DMS114 treated with DMSO at 0.1 percent for 48 hours (cell line): ENCODE measurements at regions not wholly inside any gene's neighbourhood (a gene's known extent, or its start where the extent isn't known, plus 50 kb on each side); places are given as distances from the start of the nearest gene placed in this dataset.
"Not testable (repeated sequence)": the region's sequence is repeated elsewhere in the genome, so short reads cannot be mapped to it uniquely, and the experiment has no call there.

ENCODE experiments used
- DNase-seq: peaks from one replicate; lab custom pipeline; 2025; ENCODE audit not compliant: unreplicated experiment; lab: John Stamatoyannopoulos, UW

- DNase-seq = no peak
Measured at GRCh38 chr7:46945328-46945727, 636.6 kb downstream of the TNS3 start.

GRCh38 chr7:46943996-46944395, 637.9 kb downstream of the TNS3 start:
- no peak for DNase-seq

- DNase-seq = no peak
Measured at GRCh38 chr7:46942574-46942973, 639.3 kb downstream of the TNS3 start.

DNA sequence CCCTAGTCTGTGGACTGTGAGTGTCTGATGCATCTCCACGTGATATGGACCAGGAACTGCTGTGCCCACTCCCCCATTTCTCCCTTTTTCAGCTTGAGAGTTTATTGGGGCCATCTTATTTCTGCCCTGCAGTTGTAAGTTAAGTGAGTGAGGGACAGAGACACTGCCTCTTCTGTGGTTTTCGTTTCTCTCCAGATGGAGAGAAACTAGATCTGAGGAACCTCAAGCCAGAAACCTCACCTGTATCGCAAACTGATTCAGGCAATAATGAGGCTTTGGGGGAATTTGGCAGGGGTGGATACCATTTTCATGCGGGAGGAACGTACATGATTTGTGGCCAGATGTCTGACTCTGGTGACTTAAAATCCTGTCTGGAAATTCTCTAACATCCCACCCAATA, 641.7 kb downstream of the TNS3 start:
- DNase-seq = no peak

- no peak for DNase-seq
Measured at GRCh38 chr7:46939558-46939957, 642.4 kb downstream of the TNS3 start.

GRCh38 chr7:46939089-46939488, 642.8 kb downstream of the TNS3 start:
- no peak for DNase-seq

GRCh38 chr7:46937826-46938225, 644.1 kb downstream of the TNS3 start:
- no peak for DNase-seq

DNA sequence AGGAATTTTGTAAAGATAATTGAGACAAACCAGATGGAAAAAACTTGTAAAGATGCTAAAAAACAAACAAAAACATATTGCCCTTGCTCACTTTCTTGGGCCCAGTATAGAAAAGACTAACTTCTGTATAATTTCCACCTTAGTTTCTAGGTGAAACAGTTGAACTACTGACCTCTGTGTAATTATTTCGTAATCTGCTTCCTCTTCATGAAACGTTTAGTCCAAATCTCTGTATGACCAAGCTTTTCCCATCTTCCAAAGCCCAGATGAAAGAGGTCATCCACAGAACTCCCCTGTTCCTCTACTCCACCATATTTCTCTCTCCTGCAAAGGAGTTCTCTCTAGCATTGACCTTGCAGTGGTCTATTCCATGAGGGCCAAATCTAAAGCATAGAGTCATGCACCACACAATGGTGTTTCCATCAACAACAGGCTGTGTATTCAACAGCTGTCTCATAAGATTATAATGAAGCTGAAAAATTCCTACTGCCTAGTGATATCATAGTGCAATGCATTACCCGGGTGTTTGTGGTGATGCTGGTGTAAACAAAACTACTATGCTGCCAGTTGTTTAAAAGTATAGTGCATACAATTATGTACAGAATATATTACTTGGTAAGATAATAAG, 647.6 kb downstream of the TNS3 start:
- no peak for DNase-seq

DNA sequence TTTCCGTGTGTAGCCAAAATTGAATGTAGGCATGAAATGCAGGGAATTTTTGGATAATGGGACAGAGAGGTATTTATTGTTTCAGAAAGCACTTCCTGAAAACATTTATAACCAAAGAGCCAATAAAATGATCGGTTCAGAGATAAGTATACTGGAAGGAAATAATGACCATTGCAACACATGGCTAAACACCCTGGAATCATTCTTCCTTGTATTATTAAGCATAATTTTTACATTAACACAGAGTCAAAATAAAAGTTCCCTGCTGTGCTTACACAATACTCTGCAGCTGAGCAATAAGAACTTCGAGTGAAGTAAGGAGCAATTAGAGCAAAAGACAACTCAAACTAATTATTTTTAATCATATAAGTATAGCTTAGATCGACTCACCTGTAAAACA, 648.3 kb downstream of the TNS3 start:
- DNase-seq = no peak

GRCh38 chr7:46932676-46933424, 649.1 kb downstream of the TNS3 start:
- DNase-seq = no peak

DNA sequence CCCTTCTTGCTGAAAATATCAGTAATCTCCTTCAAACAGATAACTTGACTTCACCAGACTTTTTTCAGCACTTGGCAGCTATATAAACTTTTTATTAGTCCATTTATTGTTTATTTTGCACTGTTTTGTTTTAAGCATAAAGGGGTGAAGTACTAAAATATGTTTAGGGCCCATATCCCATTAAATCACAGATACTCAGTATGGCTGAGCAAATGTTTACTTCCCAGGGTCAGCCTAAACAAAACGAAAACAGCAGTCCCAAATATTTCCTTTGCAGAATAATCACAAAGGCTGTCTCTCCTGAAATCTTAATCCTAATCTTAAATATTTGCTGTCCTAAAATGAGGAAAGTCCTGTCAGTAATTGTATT, 649.6 kb downstream of the TNS3 start:
- no peak for DNase-seq

DNA sequence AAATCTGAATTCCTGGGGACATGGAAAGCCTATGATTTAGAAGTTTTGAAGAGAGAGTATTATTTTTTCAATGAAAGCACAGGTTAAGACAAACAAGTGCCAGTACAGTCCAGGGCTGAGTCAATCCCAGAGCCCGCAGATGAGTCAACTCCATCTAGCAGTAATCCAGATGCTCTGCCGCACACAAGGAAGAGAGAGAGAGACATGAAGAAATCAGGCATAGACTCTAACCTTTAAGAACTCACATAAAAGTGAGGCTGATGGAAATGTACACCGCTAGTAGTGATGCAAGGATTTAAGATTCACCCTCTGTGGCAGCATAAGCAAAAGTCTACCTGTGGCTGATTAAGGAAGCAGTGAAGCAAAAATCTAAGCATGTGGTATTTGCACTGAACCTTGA, 651.5 kb downstream of the TNS3 start:
- no peak for DNase-seq

DNA sequence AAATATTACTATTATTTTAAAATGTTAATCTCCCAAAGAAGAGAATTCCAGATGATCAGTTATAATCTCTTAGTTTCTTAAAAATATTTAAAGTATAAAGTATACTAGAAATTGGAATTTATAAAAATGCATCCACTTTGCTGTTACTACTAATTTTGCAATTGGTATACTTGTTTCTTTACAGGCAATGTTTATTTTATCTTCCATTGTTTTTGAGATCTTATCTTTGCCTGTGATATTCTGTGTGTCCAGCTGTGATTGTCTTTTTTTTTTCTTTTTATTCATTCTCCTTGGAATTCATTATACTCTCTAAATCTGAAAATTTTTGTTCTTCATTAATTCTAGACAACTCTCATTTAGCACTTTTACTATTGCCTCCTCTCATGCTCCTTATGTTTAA, 652.6 kb downstream of the TNS3 start:
- DNase-seq = no peak

DNA sequence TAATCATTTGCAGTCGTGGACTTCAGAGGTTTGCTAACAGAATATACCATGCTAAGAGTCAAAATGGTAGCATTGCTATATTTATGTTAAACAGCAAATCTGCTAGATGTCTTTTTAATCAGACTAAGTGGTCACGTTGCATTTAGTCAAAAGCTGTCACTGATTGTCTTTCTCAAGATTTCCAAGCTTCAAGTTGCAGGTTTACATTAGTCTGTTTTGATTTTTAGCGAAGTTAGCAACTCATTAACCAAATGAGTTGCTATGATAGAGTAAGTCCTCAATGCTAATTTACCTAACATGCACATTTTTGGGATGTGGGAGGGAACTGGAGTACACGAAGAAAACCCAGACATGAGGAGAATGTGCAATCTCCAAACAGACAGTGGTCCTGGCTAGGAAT, 653.2 kb downstream of the TNS3 start:
- DNase-seq = no peak

DNA sequence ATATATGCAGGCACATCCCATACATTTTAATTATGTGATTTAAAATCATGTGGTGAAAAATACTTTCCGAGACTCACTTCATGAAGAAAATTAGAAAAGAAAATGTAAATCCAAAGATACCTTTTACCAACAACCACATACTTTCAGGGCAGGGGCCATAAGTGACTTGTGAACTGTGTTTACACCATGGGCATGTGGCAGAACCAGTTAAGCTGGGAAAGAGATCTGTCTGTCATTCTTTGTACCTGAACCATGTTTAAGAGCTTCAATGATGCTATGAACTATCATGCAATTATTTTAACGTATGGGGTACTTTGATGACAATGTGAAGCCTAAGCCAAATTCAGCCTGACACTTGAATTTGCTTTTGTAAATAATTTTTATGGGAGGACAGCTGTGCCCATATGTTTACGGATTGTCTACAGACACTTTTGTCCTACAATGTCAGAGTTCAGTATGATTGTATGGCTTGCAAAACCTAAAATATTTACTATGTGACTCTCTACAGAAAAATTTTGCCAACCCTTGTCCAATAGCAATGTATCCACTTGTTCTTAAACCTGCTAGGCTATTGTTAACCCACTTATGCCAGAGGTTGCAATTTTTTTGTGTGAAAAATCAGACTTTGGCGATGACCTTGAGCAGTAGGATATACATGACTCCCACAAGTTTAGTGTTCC, 654.6 kb downstream of the TNS3 start:
- DNase-seq = no peak

GRCh38 chr7:46916581-46916980, 665.3 kb downstream of the TNS3 start:
- no peak for DNase-seq

DNA sequence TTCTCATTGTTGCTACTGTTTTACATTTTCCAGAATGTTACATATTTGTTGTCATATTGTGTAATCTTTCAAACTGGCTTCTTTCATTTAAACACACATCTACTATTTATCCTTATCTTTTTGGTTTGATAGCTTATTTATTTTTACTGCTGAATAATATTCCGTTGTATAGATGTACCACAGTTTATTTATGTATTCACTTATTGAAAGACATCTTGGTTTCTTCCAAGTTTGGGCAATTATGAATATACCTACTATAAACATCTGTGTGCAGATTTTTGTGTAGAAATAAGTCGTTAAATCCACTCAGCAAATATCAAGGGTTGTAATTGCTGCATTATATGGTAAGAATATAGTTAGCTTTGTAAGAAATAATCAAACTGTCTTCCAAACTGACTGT, 669.2 kb downstream of the TNS3 start:
- no peak for DNase-seq

GRCh38 chr7:46909601-46910051, 672.3 kb downstream of the TNS3 start:
- no peak for DNase-seq

- no peak for DNase-seq
Measured at GRCh38 chr7:46908770-46909169, 673.1 kb downstream of the TNS3 start.

DNA sequence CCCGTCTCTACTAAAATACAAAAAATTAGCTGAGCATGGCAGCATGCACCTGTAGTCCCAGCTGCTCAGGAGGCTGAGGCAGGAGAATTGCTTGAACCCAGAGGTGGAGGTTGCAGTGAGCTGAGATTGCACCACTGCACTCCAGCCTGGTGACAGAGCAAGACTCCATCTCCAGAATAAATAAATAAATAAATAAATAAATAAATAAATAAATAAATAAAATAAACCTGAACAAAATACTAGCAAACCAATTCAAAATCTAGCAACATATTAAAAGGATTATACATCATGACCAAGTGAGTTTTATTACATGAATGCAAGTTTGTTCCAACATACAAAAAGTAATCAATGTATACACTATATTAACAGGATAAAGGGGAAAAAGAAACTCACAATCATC, 677.4 kb downstream of the TNS3 start:
- DNase-seq = not testable (repeated sequence)

- no peak for DNase-seq
Measured at GRCh38 chr7:46902463-46902862, 679.4 kb downstream of the TNS3 start.
